ENCODE measurements at regions not wholly inside any gene's neighbourhood (a gene's known extent, or its start where the extent isn't known, plus 50 kb on each side); places are given as distances from the start of the nearest gene placed in this dataset.
"Not testable (repeated sequence)": the region's sequence is repeated elsewhere in the genome, so short reads cannot be mapped to it uniquely, and the experiment has no call there.

- H3K27me3 ChIP-seq (ENCODE audit: control insufficient read depth, insufficient read depth, low read length); H3K36me3 ChIP-seq (ENCODE audit: control insufficient read depth, insufficient read depth, low read length); H3K9ac ChIP-seq (ENCODE audit: low read length); H3K4me1 ChIP-seq (ENCODE audit: control insufficient read depth, insufficient read depth, low read length); H3K27ac ChIP-seq (ENCODE audit: low read depth, low read length); H3K4me3 ChIP-seq (ENCODE audit: low read length): not testable (repeated sequence)
Measured at GRCh38 chr20:47957989-47958801, 172.9 kb upstream of the SULF2 start.

GRCh38 chr20:47957135-47957534 lies 171.9 kb upstream of the SULF2 start:
- no peak overlapping the region for H3K4me3 ChIP-seq (ENCODE audit: low read length)
- H3K9ac ChIP-seq (ENCODE audit: low read length): no peak overlapping the region
- H3K27ac ChIP-seq (ENCODE audit: low read depth, low read length): no peak overlapping the region
- no peaks in the 10 kb centered on the region for H3K27me3 ChIP-seq (ENCODE audit: control insufficient read depth, insufficient read depth, low read length)
- no peaks in the 10 kb centered on the region for H3K36me3 ChIP-seq (ENCODE audit: control insufficient read depth, insufficient read depth, low read length)
- peaks cover 2% of the 10 kb centered on the region for H3K4me1 ChIP-seq (ENCODE audit: control insufficient read depth, insufficient read depth, low read length)

- no peaks in the 10 kb centered on the region for H3K27me3 ChIP-seq (ENCODE audit: control insufficient read depth, insufficient read depth, low read length)
- H3K9ac ChIP-seq (ENCODE audit: low read length): no peak overlapping the region
- no peak overlapping the region for H3K27ac ChIP-seq (ENCODE audit: low read depth, low read length)
- H3K4me1 ChIP-seq (ENCODE audit: control insufficient read depth, insufficient read depth, low read length): peaks cover 2% of the 10 kb centered on the region
- no peak overlapping the region for H3K4me3 ChIP-seq (ENCODE audit: low read length)
- no peaks in the 10 kb centered on the region for H3K36me3 ChIP-seq (ENCODE audit: control insufficient read depth, insufficient read depth, low read length)
Measured at GRCh38 chr20:47956268-47956995, 171.2 kb upstream of the SULF2 start.

- Histone ChIP-seq H3K27ac (ENCODE audit: low read depth, low read length) (no peak overlapping the region), H3K4me1 (ENCODE audit: control insufficient read depth, insufficient read depth, low read length) (no peaks in the 10 kb centered on the region), H3K36me3 (ENCODE audit: control insufficient read depth, insufficient read depth, low read length) (no peaks in the 10 kb centered on the region), H3K4me3 (ENCODE audit: low read length) (no peak overlapping the region), H3K9ac (ENCODE audit: low read length) (no peak overlapping the region), H3K27me3 (ENCODE audit: control insufficient read depth, insufficient read depth, low read length) (no peaks in the 10 kb centered on the region)
Measured at GRCh38 chr20:47953471-47953870, 168.2 kb upstream of the SULF2 start.

GRCh38 chr20:47952023-47952564 lies 166.8 kb upstream of the SULF2 start:
- Histone ChIP-seq H3K4me1 (ENCODE audit: control insufficient read depth, insufficient read depth, low read length) (no peaks in the 10 kb centered on the region), H3K9ac (ENCODE audit: low read length) (no peak overlapping the region), H3K4me3 (ENCODE audit: low read length) (no peak overlapping the region), H3K27me3 (ENCODE audit: control insufficient read depth, insufficient read depth, low read length) (no peaks in the 10 kb centered on the region), H3K36me3 (ENCODE audit: control insufficient read depth, insufficient read depth, low read length) (no peaks in the 10 kb centered on the region), H3K27ac (ENCODE audit: low read depth, low read length) (no peak overlapping the region)

GRCh38 chr20:47951521-47951971 lies 166.3 kb upstream of the SULF2 start:
- H3K27me3 ChIP-seq (ENCODE audit: control insufficient read depth, insufficient read depth, low read length): no peaks in the 10 kb centered on the region
- H3K9ac ChIP-seq (ENCODE audit: low read length): no peak overlapping the region
- H3K27ac ChIP-seq (ENCODE audit: low read depth, low read length): no peak overlapping the region
- H3K4me1 ChIP-seq (ENCODE audit: control insufficient read depth, insufficient read depth, low read length): no peaks in the 10 kb centered on the region
- H3K36me3 ChIP-seq (ENCODE audit: control insufficient read depth, insufficient read depth, low read length): no peaks in the 10 kb centered on the region
- no peak overlapping the region for H3K4me3 ChIP-seq (ENCODE audit: low read length)

- Histone ChIP-seq H3K27ac (ENCODE audit: low read depth, low read length) (no peak overlapping the region), H3K36me3 (ENCODE audit: control insufficient read depth, insufficient read depth, low read length) (no peaks in the 10 kb centered on the region), H3K4me1 (ENCODE audit: control insufficient read depth, insufficient read depth, low read length) (no peaks in the 10 kb centered on the region), H3K9ac (ENCODE audit: low read length) (no peak overlapping the region), H3K27me3 (ENCODE audit: control insufficient read depth, insufficient read depth, low read length) (no peaks in the 10 kb centered on the region), H3K4me3 (ENCODE audit: low read length) (no peak overlapping the region)
Measured at GRCh38 chr20:47950913-47951283, 165.6 kb upstream of the SULF2 start.

GRCh38 chr20:47950124-47950912 lies 165.0 kb upstream of the SULF2 start:
- Histone ChIP-seq H3K4me1 (ENCODE audit: control insufficient read depth, insufficient read depth, low read length) (no peaks in the 10 kb centered on the region), H3K9ac (ENCODE audit: low read length) (no peak overlapping the region), H3K27me3 (ENCODE audit: control insufficient read depth, insufficient read depth, low read length) (no peaks in the 10 kb centered on the region), H3K36me3 (ENCODE audit: control insufficient read depth, insufficient read depth, low read length) (no peaks in the 10 kb centered on the region), H3K27ac (ENCODE audit: low read depth, low read length) (no peak overlapping the region), H3K4me3 (ENCODE audit: low read length) (no peak overlapping the region)

GRCh38 chr20:47949230-47949629 lies 163.9 kb upstream of the SULF2 start:
- Histone ChIP-seq H3K4me3 (ENCODE audit: low read length) (no peak overlapping the region), H3K9ac (ENCODE audit: low read length) (no peak overlapping the region), H3K27ac (ENCODE audit: low read depth, low read length) (no peak overlapping the region), H3K36me3 (ENCODE audit: control insufficient read depth, insufficient read depth, low read length) (no peaks in the 10 kb centered on the region), H3K4me1 (ENCODE audit: control insufficient read depth, insufficient read depth, low read length) (no peaks in the 10 kb centered on the region), H3K27me3 (ENCODE audit: control insufficient read depth, insufficient read depth, low read length) (no peaks in the 10 kb centered on the region)

GRCh38 chr20:47944682-47945081 lies 159.4 kb upstream of the SULF2 start:
- no peaks in the 10 kb centered on the region for H3K4me1 ChIP-seq (ENCODE audit: control insufficient read depth, insufficient read depth, low read length)
- no peaks in the 10 kb centered on the region for H3K36me3 ChIP-seq (ENCODE audit: control insufficient read depth, insufficient read depth, low read length)
- H3K9ac ChIP-seq (ENCODE audit: low read length): no peak overlapping the region
- no peak overlapping the region for H3K27ac ChIP-seq (ENCODE audit: low read depth, low read length)
- no peaks in the 10 kb centered on the region for H3K27me3 ChIP-seq (ENCODE audit: control insufficient read depth, insufficient read depth, low read length)
- H3K4me3 ChIP-seq (ENCODE audit: low read length): no peak overlapping the region

GRCh38 chr20:47941869-47942268 lies 156.6 kb upstream of the SULF2 start:
- no peak overlapping the region for H3K27ac ChIP-seq (ENCODE audit: low read depth, low read length)
- no peak overlapping the region for H3K4me3 ChIP-seq (ENCODE audit: low read length)
- H3K9ac ChIP-seq (ENCODE audit: low read length): no peak overlapping the region
- H3K4me1 ChIP-seq (ENCODE audit: control insufficient read depth, insufficient read depth, low read length): no peaks in the 10 kb centered on the region
- H3K36me3 ChIP-seq (ENCODE audit: control insufficient read depth, insufficient read depth, low read length): no peaks in the 10 kb centered on the region
- no peaks in the 10 kb centered on the region for H3K27me3 ChIP-seq (ENCODE audit: control insufficient read depth, insufficient read depth, low read length)

- H3K27me3 ChIP-seq (ENCODE audit: control insufficient read depth, insufficient read depth, low read length): no peaks in the 10 kb centered on the region
- H3K36me3 ChIP-seq (ENCODE audit: control insufficient read depth, insufficient read depth, low read length): no peaks in the 10 kb centered on the region
- H3K4me1 ChIP-seq (ENCODE audit: control insufficient read depth, insufficient read depth, low read length): no peaks in the 10 kb centered on the region
- H3K9ac ChIP-seq (ENCODE audit: low read length): no peak overlapping the region
- H3K27ac ChIP-seq (ENCODE audit: low read depth, low read length): no peak overlapping the region
- no peak overlapping the region for H3K4me3 ChIP-seq (ENCODE audit: low read length)
Measured at GRCh38 chr20:47940101-47940813, 155.0 kb upstream of the SULF2 start.
